ENCODE measurements at regions not wholly inside any gene's neighbourhood (a gene's known extent, or its start where the extent isn't known, plus 50 kb on each side); places are given as distances from the start of the nearest gene placed in this dataset.

GRCh38 chr1:222129041-222129440, 387.2 kb upstream of the DUSP10 start:
- intact Hi-C loops (cut with DNase I; ENCODE audit: low total_unique reads): no loop called here
- no peaks in the 10 kb centered on the region for H3K27me3 ChIP-seq (replicated peaks in 1 of 7)
- H3K4me3 ChIP-seq: no peak overlapping the region
- DNase-seq: no peak
- H3K9me3 ChIP-seq: peaks cover 0 to 10% (median 4%) of the 10 kb centered on the region in 8 donors
- H3K36me3 ChIP-seq: no peaks in the 10 kb centered on the region
- TF ChIP-seq POLR2A (IDR thresholded peaks at IDR 0.05) (no peak), CTCF (IDR thresholded peaks at IDR 0.05 in 8 of 11, conservative IDR thresholded peaks at IDR 0.05 in 3 of 11) (no peak), POLR2AphosphoS5 (IDR thresholded peaks at IDR 0.05) (no peak)
- no peak overlapping the region for H3K27ac ChIP-seq
- no peaks in the 10 kb centered on the region for H3K4me1 ChIP-seq

- TF ChIP-seq CTCF (IDR thresholded peaks at IDR 0.05 in 8 of 11, conservative IDR thresholded peaks at IDR 0.05 in 3 of 11): no peak
- 78 to 95% (median 86%) methylated on average over 3 of the region's 3 CpGs for WGBS, 5 donors
- no peaks in the 10 kb centered on the region for H3K36me3 ChIP-seq
- no peaks in the 10 kb centered on the region for H3K4me1 ChIP-seq
- no peak for DNase-seq
- H3K27ac ChIP-seq: no peak overlapping the region
- no peaks in the 10 kb centered on the region for H3K9me3 ChIP-seq
- intact Hi-C loops (cut with DNase I; ENCODE audit: low total_unique reads): no loop called here
- H3K4me3 ChIP-seq: no peak overlapping the region
- no peaks in the 10 kb centered on the region for H3K27me3 ChIP-seq (replicated peaks in 1 of 7)
These were observed 385.8 kb upstream of the DUSP10 start for GRCh38 chr1:222127526-222128152.

GRCh38 chr1:222127096-222127495, 385.2 kb upstream of the DUSP10 start:
- Histone ChIP-seq H3K4me1 (no peaks in the 10 kb centered on the region), H3K9me3 (no peaks in the 10 kb centered on the region), H3K36me3 (no peaks in the 10 kb centered on the region), H3K27me3 (replicated peaks in 1 of 7) (no peaks in the 10 kb centered on the region), H3K27ac (no peak overlapping the region), H3K4me3 (no peak overlapping the region)
- DNase-seq: no peak
- 70 to 82% (median 79%) methylated on average over 2 of the region's 2 CpGs for WGBS, 5 donors
- no peak for TF ChIP-seq POLR2AphosphoS5 (IDR thresholded peaks at IDR 0.05)
- no peak for TF ChIP-seq POLR2A (IDR thresholded peaks at IDR 0.05)
- TF ChIP-seq CTCF (IDR thresholded peaks at IDR 0.05 in 8 of 11, conservative IDR thresholded peaks at IDR 0.05 in 3 of 11): no peak
- intact Hi-C loops (cut with DNase I; ENCODE audit: low total_unique reads): no loop called here

GRCh38 chr1:222126052-222126451, 384.2 kb upstream of the DUSP10 start:
- Histone ChIP-seq H3K27ac (no peak overlapping the region), H3K27me3 (replicated peaks in 1 of 7) (no peaks in the 10 kb centered on the region), H3K9me3 (no peaks in the 10 kb centered on the region), H3K4me3 (no peak overlapping the region), H3K4me1 (no peaks in the 10 kb centered on the region), H3K36me3 (no peaks in the 10 kb centered on the region)
- TF ChIP-seq CTCF (IDR thresholded peaks at IDR 0.05 in 8 of 11, conservative IDR thresholded peaks at IDR 0.05 in 3 of 11) (no peak), POLR2AphosphoS5 (IDR thresholded peaks at IDR 0.05) (no peak), POLR2A (IDR thresholded peaks at IDR 0.05) (no peak)
- 50 to 75% (median 64%) methylated on average over 4 of the region's 4 CpGs for WGBS, 5 donors
- no peak for DNase-seq
- intact Hi-C loops (cut with DNase I; ENCODE audit: low total_unique reads): no loop called here
